CD8-positive, alpha-beta memory T cell (primary cell): ENCODE measurements at regions not wholly inside any gene's neighbourhood (a gene's known extent, or its start where the extent isn't known, plus 50 kb on each side); places are given as distances from the start of the nearest gene placed in this dataset.

Source experiments
- CTCF ChIA-PET: fragments of 350-600 bp; sonication (Branson Sonifier 250); formaldehyde crosslinking; loops from one replicate; lab custom pipeline; 2021; ENCODE audit warnings: antibody characterized with exemption; lab: Charles Lee
- POLR2A ChIA-PET: fragments of 350-600 bp; sonication (Branson Sonifier 250); formaldehyde crosslinking; loops from one replicate; lab custom pipeline; 2021; ENCODE audit warnings: antibody characterized with exemption; lab: Charles Lee
- DNase-seq, 5 donors: peaks; one replicate each; pipeline versions ENCODE4 v3.0.0 to v3.0.0-alpha.2; 2020 to 2022; ENCODE audit warnings: mixed read lengths in 1 of 5
- H3K27ac ChIP-seq: one replicate; pipeline ENCODE4 v1.7.0; 2013; ENCODE audit warnings: low read depth, mild to moderate bottlenecking, low read length, moderate library complexity
- H3K27me3 ChIP-seq: 2 replicates; pipeline ENCODE4 v1.7.0; 2013; ENCODE audit warnings: low read length, mild to moderate bottlenecking; ENCODE audit not compliant: insufficient read depth, poor library complexity, severe bottlenecking
- H3K36me3 ChIP-seq: 2 replicates; pipeline ENCODE4 v1.7.0; 2013; ENCODE audit warnings: mild to moderate bottlenecking, low read length, moderate library complexity; ENCODE audit not compliant: insufficient read depth
- H3K4me1 ChIP-seq: 2 replicates; pipeline ENCODE4 v1.7.0; 2013; ENCODE audit warnings: mild to moderate bottlenecking, low read length, moderate library complexity; ENCODE audit not compliant: insufficient read depth
- H3K4me3 ChIP-seq: 2 replicates; pipeline ENCODE4 v1.7.0; 2013; ENCODE audit warnings: mild to moderate bottlenecking, low read length
- H3K9me3 ChIP-seq: 2 replicates; pipeline ENCODE4 v1.7.0; 2013; ENCODE audit warnings: mild to moderate bottlenecking, low read length
- H3K27ac Mint-ChIP-seq, 8 donors: one replicate each; pipeline ENCODE4 v1.8.0; 2020 to 2021; ENCODE audit warnings: mixed read lengths in 8 of 8, mild to moderate bottlenecking in 6 of 8, inconsistent platforms in 3 of 8, moderate library complexity in 3 of 8
- H3K27me3 Mint-ChIP-seq, 2 donors: one replicate each; pipeline ENCODE4 v1.8.0; 2020 to 2021; ENCODE audit warnings: mixed read lengths in 2 of 2, mild to moderate bottlenecking in 1 of 2, moderate library complexity in 1 of 2
- H3K36me3 Mint-ChIP-seq, 3 donors: one replicate each; pipeline ENCODE4 v1.8.0; 2020 to 2021; ENCODE audit warnings: mixed read lengths in 3 of 3, inconsistent platforms in 1 of 3, mild to moderate bottlenecking in 1 of 3
- H3K4me1 Mint-ChIP-seq, 3 donors: one replicate each; pipeline ENCODE4 v1.8.0; 2020 to 2021; ENCODE audit warnings: mixed read lengths in 3 of 3, inconsistent platforms in 1 of 3, mild to moderate bottlenecking in 1 of 3
- H3K4me3 Mint-ChIP-seq, 7 donors: one replicate each; pipeline ENCODE4 v1.8.0; 2020 to 2021; ENCODE audit warnings: mixed read lengths in 7 of 7, mild to moderate bottlenecking in 6 of 7, moderate library complexity in 4 of 7, inconsistent platforms in 2 of 7
- H3K9me3 Mint-ChIP-seq, 5 donors: one replicate each; pipeline ENCODE4 v1.8.0; 2020 to 2022; ENCODE audit warnings: mixed read lengths in 5 of 5, mild to moderate bottlenecking in 3 of 5, moderate library complexity in 2 of 5, inconsistent platforms in 1 of 5

- no peak overlapping the region for H3K27ac Mint-ChIP-seq
Observed at GRCh38 chr5:118228489-118228888, 759.9 kb downstream of the DTWD2 start.

GRCh38 chr5:118224546-118224945, 763.8 kb downstream of the DTWD2 start:
- Histone ChIP-seq H3K27me3 (no peaks in the 10 kb centered on the region), H3K4me3 (no peak overlapping the region), H3K27ac (no peak overlapping the region), H3K4me1 (no peaks in the 10 kb centered on the region), H3K36me3 (no peaks in the 10 kb centered on the region), H3K9me3 (no peaks in the 10 kb centered on the region)
- Mint-ChIP-seq H3K4me3 (no peak overlapping the region), H3K27me3 (no peaks in the 10 kb centered on the region), H3K27ac (no peak overlapping the region), H3K4me1 (no peaks in the 10 kb centered on the region), H3K9me3 (peaks cover 1 to 14% (median 5%) of the 10 kb centered on the region in 5 donors), H3K36me3 (no peaks in the 10 kb centered on the region)
- DNase-seq, result no peak
- CTCF ChIA-PET, result no interaction called here
- POLR2A ChIA-PET, result no interaction called here

More at GRCh38 chr5:118228489-118228888, 759.9 kb downstream of the DTWD2 start:
- no peaks in the 10 kb centered on the region for H3K36me3 Mint-ChIP-seq
- H3K36me3 ChIP-seq, result no peaks in the 10 kb centered on the region
- ChIA-PET CTCF (no interaction called here), POLR2A (no interaction called here)
- peaks cover 0 to 15% (median 6%) of the 10 kb centered on the region in 5 donors for H3K9me3 Mint-ChIP-seq
- H3K9me3 ChIP-seq, result no peaks in the 10 kb centered on the region
- H3K4me1 ChIP-seq, result no peaks in the 10 kb centered on the region
- H3K4me3 Mint-ChIP-seq, result no peak overlapping the region
- no peak overlapping the region for H3K4me3 ChIP-seq
- no peaks in the 10 kb centered on the region for H3K27me3 Mint-ChIP-seq
- H3K27ac ChIP-seq, result no peak overlapping the region
- no peak for DNase-seq
- H3K27me3 ChIP-seq, result no peaks in the 10 kb centered on the region
- no peaks in the 10 kb centered on the region for H3K4me1 Mint-ChIP-seq

- POLR2A ChIA-PET, result no interaction called here
Observed at GRCh38 chr5:118220556-118221195, 767.7 kb downstream of the DTWD2 start.

GRCh38 chr5:118211606-118212005, 776.7 kb downstream of the DTWD2 start:
- Mint-ChIP-seq H3K36me3 (no peaks in the 10 kb centered on the region), H3K4me3 (no peak overlapping the region), H3K9me3 (peaks cover 11 to 28% (median 24%) of the 10 kb centered on the region in 5 donors), H3K27me3 (peaks cover 0 to 2% of the 10 kb centered on the region in 2 donors), H3K4me1 (no peaks in the 10 kb centered on the region), H3K27ac (no peak overlapping the region)
- Histone ChIP-seq H3K27me3 (no peaks in the 10 kb centered on the region), H3K4me1 (no peaks in the 10 kb centered on the region), H3K36me3 (no peaks in the 10 kb centered on the region), H3K27ac (no peak overlapping the region), H3K9me3 (no peaks in the 10 kb centered on the region), H3K4me3 (no peak overlapping the region)
- ChIA-PET CTCF (no interaction called here), POLR2A (no interaction called here)
- DNase-seq, result no peak

More at GRCh38 chr5:118220556-118221195, 767.7 kb downstream of the DTWD2 start:
- Mint-ChIP-seq H3K4me1 (no peaks in the 10 kb centered on the region), H3K36me3 (no peaks in the 10 kb centered on the region), H3K27ac (no peak overlapping the region), H3K27me3 (no peaks in the 10 kb centered on the region), H3K9me3 (peaks cover 4 to 22% (median 7%) of the 10 kb centered on the region in 5 donors), H3K4me3 (no peak overlapping the region)
- Histone ChIP-seq H3K9me3 (no peaks in the 10 kb centered on the region), H3K36me3 (no peaks in the 10 kb centered on the region), H3K4me1 (no peaks in the 10 kb centered on the region), H3K4me3 (no peak overlapping the region), H3K27me3 (no peaks in the 10 kb centered on the region), H3K27ac (no peak overlapping the region)
- no peak for DNase-seq
- CTCF ChIA-PET, result no interaction called here

GRCh38 chr5:118208031-118208453, 780.3 kb downstream of the DTWD2 start:
- H3K27ac Mint-ChIP-seq, result no peak overlapping the region
- H3K4me3 ChIP-seq, result no peak overlapping the region
- H3K27me3 ChIP-seq, result no peaks in the 10 kb centered on the region
- no peak overlapping the region for H3K27ac ChIP-seq
- H3K9me3 Mint-ChIP-seq, result peaks cover 4 to 26% (median 19%) of the 10 kb centered on the region in 5 donors
- no peaks in the 10 kb centered on the region for H3K4me1 ChIP-seq
- ChIA-PET CTCF (no interaction called here), POLR2A (no interaction called here)
- no peak for DNase-seq
- H3K36me3 ChIP-seq, result no peaks in the 10 kb centered on the region
- no peaks in the 10 kb centered on the region for H3K4me1 Mint-ChIP-seq
- no peaks in the 10 kb centered on the region for H3K36me3 Mint-ChIP-seq
- H3K4me3 Mint-ChIP-seq, result no peak overlapping the region
- H3K27me3 Mint-ChIP-seq, result no peaks in the 10 kb centered on the region
- no peaks in the 10 kb centered on the region for H3K9me3 ChIP-seq

GRCh38 chr5:118199801-118200200, 788.5 kb downstream of the DTWD2 start:
- no peaks in the 10 kb centered on the region for H3K27me3 ChIP-seq
- Mint-ChIP-seq H3K36me3 (no peaks in the 10 kb centered on the region), H3K4me3 (no peak overlapping the region), H3K9me3 (peaks cover 0 to 12% (median 6%) of the 10 kb centered on the region in 5 donors), H3K27me3 (no peaks in the 10 kb centered on the region), H3K27ac (no peak overlapping the region), H3K4me1 (no peaks in the 10 kb centered on the region)
- H3K9me3 ChIP-seq, result no peaks in the 10 kb centered on the region
- ChIA-PET POLR2A (no interaction called here), CTCF (no interaction called here)
- no peaks in the 10 kb centered on the region for H3K36me3 ChIP-seq
- H3K4me3 ChIP-seq, result no peak overlapping the region
- H3K4me1 ChIP-seq, result no peaks in the 10 kb centered on the region
- no peak overlapping the region for H3K27ac ChIP-seq
- DNase-seq, result no peak

GRCh38 chr5:118196229-118196628, 792.1 kb downstream of the DTWD2 start:
- ChIA-PET POLR2A (no interaction called here), CTCF (interaction anchor here (1.6 kb wide), 1 partner anchor 14 kb away, joined by 3 read pairs; no protein-coding TSS in a partner anchor)
- H3K4me1 Mint-ChIP-seq, result no peaks in the 10 kb centered on the region
- H3K4me3 Mint-ChIP-seq, result no peak overlapping the region
- no peaks in the 10 kb centered on the region for H3K4me1 ChIP-seq
- H3K27ac Mint-ChIP-seq, result no peak overlapping the region
- no peaks in the 10 kb centered on the region for H3K27me3 ChIP-seq
- peaks cover 0 to 36% (median 4%) of the 10 kb centered on the region in 5 donors for H3K9me3 Mint-ChIP-seq
- H3K36me3 Mint-ChIP-seq, result no peaks in the 10 kb centered on the region
- H3K36me3 ChIP-seq, result no peaks in the 10 kb centered on the region
- no peaks in the 10 kb centered on the region for H3K27me3 Mint-ChIP-seq
- no peaks in the 10 kb centered on the region for H3K9me3 ChIP-seq
- no peak overlapping the region for H3K27ac ChIP-seq
- no peak overlapping the region for H3K4me3 ChIP-seq
- DNase-seq, result no peak

GRCh38 chr5:118195211-118195610, 793.1 kb downstream of the DTWD2 start:
- Mint-ChIP-seq H3K4me1 (no peaks in the 10 kb centered on the region), H3K36me3 (no peaks in the 10 kb centered on the region), H3K9me3 (peaks cover 0 to 41% (median 4%) of the 10 kb centered on the region in 5 donors), H3K4me3 (no peak overlapping the region), H3K27ac (no peak overlapping the region), H3K27me3 (no peaks in the 10 kb centered on the region)
- Histone ChIP-seq H3K27ac (no peak overlapping the region), H3K4me3 (no peak overlapping the region), H3K9me3 (no peaks in the 10 kb centered on the region), H3K36me3 (no peaks in the 10 kb centered on the region), H3K4me1 (no peaks in the 10 kb centered on the region), H3K27me3 (no peaks in the 10 kb centered on the region)
- no peak for DNase-seq
- CTCF ChIA-PET, result interaction anchor here (1.6 kb wide), 1 partner anchor 13 kb away, joined by 3 read pairs; no protein-coding TSS in a partner anchor
- POLR2A ChIA-PET, result no interaction called here
